GM23248 (cell line): ENCODE measurements at regions not wholly inside any gene's neighbourhood (a gene's known extent, or its start where the extent isn't known, plus 50 kb on each side); places are given as distances from the start of the nearest gene placed in this dataset.

Source experiments
- EZH2 ChIP-seq: fragments of 200-600 bp; sonication (generic); IDR thresholded peaks from 2 replicates; pipeline ENCODE4 v1.6.1; 2018; ENCODE audit warnings: antibody characterized with exemption, mild to moderate bottlenecking; ENCODE audit not compliant: insufficient read depth, poor library complexity, severe bottlenecking
- EZH2phosphoT487 ChIP-seq: fragments of 200-600 bp; sonication (generic); IDR thresholded peaks from 2 replicates; pipeline ENCODE4 v1.6.1; 2018; ENCODE audit warnings: antibody characterized with exemption, moderate library complexity, mild to moderate bottlenecking, low read depth; ENCODE audit not compliant: insufficient read depth

- TF ChIP-seq EZH2 (no peak), EZH2phosphoT487 (no peak)
Observed at GRCh38 chr1:106676021-106676420, 380.5 kb upstream of the PRMT6 start.
